Inferior parietal cortex (tissue), 1 donor: ENCODE measurements at regions not wholly inside any gene's neighbourhood (a gene's known extent, or its start where the extent isn't known, plus 50 kb on each side); places are given as distances from the start of the nearest gene placed in this dataset.

Experiments used
- DNase-seq: peaks from one replicate; pipeline ENCODE4 v3.0.0-alpha.2; 2016; ENCODE audit errors: extremely low spot score

DNA sequence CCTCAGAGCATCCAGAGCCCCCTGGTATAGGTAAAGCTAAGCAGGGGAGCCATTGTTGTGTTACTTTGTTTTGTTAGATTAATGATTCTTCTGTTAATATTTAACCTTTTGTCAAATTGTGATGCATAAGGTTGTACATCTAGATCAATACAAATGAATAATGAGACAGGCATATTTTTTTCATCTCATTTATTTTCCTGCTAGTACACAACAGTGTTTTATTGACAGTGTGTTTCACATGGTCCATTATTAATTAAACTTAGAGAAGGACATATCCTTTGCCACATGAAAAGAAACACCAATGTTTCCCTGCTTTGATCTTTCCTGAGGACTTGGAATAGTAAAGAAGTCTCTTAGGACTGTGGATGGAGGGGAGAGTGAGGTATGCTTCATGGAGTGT, 543.6 kb upstream of the CFAP20DC start:
- DNase-seq = no peak

DNA sequence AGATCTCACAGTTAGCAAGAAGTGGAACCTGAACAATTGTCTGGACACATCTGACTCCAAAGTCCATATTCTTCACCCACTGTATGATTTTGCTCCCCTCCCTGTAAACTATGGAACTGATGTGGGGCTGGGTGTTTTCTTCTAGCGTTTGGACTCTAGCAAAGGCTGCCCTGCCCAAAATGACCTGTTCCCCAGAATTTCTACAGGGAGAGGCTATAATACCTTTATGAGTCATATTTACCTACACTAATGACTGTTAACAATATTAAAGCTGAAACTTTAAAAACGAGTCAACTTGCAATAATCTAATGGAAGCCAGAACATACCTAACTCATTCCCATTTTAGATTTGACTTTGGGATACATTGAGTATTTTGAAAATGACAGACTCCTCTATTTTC, 531.2 kb upstream of the CFAP20DC start:
- DNase-seq = no peak

DNA sequence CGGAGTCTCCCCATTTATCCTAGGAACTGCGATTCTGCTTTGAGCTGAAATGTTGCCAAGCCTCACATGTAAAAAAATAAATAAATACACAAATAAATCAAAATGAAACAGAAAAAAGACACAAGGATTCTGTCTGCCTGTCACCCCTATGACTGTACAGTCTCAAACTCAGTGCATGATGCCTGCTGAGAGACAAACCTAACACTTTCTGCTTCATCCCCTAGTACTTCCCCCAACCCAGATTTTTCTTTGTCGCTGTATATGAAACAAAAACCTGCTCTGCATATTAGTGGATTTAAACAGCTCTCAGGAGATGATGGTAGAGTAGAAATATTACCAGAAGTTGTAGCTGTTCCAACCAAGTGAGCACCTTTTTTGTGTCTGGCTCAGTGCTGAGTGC, 530.7 kb upstream of the CFAP20DC start:
- DNase-seq = no peak

DNA sequence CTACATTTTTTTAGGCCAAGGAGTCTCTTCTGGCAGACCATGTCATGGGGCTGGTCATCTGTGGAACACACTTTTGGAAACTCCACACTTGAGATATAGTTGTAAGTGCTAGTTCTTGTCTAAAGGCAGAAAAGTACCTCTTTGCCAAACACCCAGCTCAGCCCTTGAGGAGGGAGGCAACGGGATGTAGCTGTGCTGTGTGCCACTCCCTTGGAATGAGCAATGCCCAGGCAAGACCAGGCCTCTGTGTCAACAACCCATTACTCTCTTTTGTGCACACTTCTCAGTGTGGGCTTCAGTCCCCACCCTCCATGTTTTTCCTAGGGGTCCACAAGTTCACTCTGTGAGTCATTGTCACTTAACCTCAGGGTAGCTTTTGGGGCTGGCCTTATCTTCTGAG, 528.3 kb upstream of the CFAP20DC start:
- DNase-seq = no peak

DNA sequence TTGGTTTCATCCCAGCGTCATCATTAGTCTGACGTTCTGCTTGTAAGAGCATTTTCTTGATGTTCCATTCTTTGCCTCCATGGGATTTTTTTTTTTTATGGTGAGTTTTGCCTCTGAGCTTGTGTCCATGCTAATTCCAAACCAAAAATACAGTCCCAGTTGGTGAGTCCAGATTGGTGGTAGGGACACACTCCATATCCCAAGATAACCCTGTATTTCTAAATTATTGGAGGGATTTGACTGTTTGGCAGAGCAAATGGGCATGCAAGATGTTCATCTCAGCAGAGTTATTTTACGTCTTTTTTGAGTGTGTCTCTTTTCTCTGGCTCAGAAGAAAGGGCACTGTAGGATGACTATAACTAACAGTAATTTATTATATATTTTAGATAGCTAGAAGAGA, 526.8 kb upstream of the CFAP20DC start:
- DNase-seq = no peak

DNA sequence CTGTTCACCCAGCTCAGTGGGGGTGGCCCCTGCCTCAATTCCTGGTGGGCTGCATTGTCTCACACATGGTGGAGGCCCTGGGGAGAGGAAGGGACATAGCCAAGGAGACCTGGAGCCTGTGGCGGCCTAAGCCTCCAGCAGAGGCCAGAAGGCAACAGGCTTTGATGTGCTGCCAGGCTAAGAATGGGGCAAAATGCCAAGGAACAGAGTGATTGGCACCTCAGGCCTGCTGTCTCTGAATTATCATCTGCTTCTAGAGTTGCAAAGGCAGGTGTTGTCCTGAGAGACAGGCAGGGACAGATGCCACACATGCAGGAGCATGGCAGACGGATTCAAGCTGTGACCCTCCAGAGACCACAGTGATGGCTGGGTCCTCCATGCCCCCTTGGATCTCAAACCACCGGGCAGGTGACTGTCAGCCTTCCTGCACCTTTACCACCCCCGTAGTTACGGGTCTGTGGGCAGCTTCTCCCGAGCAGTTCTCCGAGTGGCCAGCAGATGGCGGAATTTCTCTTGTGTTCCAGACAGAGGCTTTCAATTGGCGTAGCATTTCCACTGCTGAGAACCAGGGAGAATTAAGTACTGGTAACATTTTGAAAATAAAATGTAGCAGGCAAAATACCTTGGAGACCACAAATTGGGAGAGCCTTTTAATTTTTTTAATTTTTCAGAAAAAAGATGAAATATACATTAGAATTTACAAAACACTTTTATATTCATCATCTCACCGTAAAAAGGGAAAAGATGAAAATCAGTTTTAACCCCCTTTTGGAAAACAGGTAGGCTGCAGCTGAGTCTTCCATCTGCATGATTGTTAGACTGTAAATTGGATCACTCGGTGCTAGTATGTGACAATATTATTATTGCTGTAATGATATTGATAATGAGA, 525.5 kb upstream of the CFAP20DC start:
- peak; percentile 95 for DNase-seq

DNA sequence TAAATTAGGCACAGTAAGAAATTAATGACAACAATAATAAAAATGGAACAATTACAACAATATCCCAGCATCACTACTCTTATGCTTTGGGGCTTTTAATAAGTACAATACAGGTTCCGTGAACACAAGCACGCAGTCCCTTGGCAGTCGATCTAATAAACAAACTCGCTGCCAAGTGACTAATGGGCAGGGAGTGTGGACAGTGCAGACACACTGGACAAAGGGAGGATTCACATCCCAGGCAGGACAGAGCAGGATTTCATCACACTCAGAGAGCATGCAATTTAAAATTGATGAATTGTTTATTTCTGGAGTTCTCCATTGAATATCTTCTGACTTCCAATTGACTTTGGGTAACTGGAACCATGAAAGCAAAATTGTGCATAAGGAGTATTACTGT, 524.1 kb upstream of the CFAP20DC start:
- DNase-seq = peak; percentile 86

DNA sequence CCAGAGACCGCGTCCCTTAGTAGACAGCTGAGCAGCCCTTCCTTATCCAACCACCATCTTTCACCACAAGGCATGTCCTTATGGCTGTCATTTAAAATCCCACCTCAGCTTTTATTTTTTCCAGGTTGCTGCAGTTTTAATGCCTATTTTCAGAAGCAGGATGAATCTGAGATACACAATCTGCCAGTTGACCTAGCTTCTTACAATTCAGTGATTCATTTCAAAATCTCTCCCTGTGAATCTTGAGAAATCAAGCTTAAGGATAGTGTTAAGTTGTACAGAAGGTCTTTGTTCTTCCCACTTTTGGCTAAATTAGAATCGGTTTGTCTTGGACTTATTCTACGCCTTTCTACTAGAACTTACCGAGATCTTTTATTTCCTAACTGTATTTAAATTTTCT, 522.3 kb upstream of the CFAP20DC start:
- peak; percentile 20 for DNase-seq

DNA sequence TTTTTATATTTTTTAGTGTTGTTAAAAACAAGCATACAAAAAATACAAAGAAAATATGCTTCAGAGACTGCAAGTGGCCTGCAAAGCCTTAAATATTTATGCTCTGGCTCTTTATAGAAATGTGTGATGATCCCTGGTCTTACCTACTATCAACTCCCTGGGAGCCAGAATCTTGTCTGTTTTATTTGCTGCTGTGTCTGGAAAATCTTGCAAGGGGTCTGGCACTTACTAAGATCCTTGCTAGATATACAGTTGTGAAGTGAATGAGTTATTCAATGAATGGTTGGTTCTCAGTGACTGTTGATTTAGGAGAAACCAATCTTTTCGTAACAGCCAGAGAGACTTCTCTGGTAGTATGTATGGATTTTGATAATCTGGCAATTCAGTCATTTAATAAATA, 521.0 kb upstream of the CFAP20DC start:
- no peak for DNase-seq

DNA sequence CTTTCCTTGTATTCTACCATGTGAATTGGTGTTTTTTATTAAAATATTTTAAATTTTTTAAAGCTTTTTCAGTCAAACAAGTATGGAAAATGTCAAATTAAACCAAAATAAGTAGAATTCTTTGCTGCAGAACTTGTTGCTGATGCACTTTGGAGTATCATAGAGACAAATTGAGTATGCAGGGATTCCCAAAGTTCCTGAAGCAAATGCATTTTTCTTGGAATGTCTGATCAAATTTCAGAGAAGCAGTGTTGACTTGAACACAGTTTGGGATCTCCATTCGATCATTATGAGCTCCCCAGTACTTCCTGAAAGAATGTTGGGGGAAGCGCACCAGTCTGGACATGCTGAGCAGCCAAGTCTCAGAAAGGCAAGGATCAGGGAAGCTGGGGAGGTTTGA, 517.8 kb upstream of the CFAP20DC start:
- no peak for DNase-seq

DNA sequence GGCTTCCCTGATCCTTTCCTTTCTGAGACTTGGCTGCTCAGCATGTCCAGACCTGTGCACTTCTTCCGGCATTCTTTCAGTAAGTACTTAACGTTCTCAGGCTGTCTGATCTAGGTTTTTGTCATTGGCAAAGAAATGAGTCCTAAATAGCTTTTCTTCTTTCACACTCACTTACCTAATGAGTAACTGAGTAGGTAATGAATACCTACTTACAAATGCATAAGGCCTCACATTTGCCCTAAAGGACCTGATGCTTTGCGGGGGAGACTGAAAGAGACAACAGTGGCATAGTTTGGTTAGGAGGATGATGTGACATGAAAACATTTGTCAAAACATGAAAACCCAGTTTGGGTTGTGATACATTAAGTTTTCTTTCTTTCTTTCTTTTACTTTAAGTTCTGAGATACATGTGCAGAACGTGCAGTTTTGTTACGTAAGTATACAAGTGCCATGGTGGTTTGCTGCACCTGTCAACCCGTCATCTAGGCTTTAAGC, 516.7 kb upstream of the CFAP20DC start:
- DNase-seq = no peak

DNA sequence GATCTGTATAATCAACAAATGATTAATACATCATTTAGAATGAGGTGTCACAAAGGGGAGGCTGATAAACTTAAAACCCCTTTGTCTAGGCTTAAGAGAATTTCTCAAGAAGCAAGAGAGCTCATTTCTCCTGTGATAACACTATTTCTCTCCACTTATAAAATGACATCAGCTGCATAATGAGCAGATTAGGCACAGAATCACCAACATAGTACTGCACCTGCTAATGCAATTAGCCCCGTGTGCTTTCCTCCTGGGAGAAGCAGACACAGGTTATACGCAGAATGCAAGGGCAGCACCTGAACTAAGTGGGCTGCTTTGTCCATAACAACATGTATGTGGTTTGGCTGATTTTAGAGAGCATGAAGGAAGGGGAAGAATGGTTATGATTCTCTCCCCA, 515.3 kb upstream of the CFAP20DC start:
- no peak for DNase-seq

DNA sequence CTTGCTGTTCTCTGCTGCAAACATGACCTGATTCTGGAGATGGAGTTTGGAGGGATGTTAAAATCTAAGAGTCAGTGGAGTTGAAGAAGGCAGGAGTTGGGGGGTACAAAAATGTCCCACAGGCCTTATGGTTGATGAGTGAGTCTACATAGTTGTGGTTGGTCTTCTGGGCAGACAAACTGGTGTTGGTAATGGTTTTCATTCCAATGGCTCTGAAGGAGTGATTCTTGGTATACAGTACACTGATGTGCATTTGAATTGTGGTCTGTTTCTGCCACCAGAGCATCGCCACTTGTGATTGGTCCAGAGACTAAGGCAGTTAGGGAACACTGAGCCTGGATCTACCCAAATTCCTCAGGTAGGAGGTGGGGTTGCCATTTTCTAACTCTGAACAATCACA, 514.1 kb upstream of the CFAP20DC start:
- DNase-seq = no peak

DNA sequence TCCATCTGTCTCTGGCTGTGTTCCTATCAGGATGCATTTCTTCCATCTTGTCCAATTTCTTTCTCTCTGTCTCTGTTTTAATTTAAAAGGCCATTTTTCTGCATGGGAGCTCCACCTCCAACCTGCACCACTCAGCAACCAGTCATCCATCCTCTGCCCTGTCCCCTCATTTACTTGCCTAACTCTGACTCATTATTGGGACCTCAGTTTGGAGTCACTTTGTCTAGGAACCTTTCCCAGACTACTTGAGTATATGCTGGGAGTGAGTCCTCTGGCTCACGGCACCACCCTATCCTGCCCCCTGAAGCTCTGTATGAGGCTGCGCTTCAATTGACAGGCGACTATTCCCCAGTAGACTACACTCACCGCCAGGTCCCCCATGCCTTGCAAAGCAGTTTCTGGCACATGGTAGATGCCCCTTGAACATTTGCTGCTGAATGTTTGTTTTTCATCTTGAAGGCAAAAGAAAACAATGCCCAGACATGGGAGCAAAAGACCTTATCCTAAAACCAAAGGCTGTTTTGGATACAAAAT, 513.3 kb upstream of the CFAP20DC start:
- DNase-seq = no peak

DNA sequence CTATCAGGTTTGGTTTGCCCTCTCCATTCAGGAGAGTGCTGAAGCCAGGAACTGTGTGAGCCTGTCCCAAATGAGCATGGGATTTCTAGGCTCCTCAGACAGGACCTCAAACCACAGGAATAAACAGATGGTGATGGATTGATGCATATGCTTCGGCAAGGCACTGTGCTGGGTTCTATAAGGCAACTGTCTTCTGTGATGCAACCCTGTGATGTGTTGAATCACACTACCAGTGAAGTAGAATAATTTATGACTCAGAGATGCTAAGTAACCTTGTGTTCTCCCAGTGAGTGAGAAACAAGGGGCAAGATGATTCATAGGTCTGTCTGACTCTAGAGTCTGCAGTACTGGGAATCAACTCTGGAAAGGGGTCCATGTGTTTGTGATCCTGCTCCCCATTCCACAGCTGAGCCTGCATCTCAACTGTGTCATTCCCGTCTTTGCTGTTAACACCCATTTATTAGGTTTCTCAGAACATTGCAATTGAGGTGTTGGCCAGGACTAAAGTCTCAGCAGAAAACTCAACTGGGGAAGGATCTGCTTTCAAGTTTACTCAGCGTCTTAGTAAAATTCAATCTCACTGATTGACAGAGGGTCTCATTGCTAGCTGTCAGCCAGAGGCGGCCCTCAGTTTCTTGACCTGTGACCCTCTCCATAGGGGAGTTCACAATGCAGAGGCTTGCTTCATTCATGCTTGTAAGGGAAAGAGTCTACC, 510.1 kb upstream of the CFAP20DC start:
- peak; percentile 13 for DNase-seq

DNA sequence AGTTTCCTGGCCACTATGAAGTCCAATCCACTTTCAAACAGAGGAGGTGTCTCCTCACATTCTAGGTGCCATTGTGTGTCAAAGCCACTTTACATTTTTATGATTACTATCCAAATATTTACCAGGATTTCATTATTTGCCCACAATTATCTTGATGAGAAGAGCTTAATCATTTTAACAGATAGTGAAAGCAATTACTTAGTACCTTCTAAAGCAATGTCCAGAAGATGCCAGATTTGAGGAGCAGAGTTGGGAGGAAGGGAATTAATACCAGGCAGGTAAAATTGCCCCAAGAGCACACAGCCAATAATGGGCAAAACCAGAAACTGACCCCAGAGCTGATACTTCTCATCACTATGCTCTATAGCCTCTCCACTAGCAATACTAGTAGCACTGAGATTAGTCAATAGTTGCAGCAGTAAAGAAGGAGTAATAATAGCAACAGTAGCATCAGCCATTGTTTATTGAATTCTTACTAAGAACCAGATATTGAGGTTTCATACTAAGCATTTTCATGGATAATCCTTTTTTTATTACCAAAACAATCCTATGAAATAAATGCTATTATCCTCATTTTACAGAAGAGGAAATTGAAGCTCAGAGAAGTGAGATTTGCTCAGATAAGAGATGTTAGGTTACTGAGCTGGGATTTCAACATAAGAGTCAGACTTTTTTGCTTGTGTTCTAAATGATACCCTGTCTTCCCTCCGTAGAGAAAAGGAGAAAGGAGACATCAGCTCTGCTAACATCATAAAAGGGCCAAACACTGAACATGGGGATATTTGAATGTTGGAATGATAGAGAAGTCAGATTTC, 509.3 kb upstream of the CFAP20DC start:
- DNase-seq = no peak

DNA sequence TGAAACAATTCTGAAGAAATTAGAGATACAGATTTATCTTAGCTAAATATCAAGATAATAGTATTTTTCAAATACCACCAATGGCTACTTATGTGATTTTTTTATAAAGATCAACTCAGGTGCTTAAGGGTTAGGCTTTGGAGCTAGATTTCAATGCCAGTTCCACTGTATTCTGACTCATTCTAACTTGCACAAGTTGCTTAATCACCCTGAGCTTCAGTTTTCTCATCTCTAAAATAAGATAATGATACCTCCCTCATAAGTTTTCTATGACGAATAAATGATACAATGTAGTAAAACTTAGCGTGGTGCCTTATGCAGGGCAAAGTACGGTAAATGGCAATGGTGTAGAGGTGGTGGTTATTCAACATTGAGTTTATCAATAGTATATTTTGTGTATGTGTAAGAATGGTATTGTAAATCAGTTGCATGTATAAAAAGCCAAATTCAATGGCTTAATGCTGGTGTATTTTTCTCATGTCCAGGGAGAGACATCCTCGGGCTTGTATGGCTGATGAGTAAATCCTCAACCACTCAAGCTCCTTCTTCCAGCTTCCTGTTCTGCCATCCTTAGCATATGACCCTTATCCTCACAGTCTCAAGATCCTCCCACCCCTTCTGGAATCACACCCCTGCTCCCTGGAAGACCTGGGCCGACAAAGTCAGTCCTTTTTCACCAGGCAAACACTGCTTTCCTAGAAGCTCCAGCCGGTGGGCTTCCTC, 505.9 kb upstream of the CFAP20DC start:
- no peak for DNase-seq

DNA sequence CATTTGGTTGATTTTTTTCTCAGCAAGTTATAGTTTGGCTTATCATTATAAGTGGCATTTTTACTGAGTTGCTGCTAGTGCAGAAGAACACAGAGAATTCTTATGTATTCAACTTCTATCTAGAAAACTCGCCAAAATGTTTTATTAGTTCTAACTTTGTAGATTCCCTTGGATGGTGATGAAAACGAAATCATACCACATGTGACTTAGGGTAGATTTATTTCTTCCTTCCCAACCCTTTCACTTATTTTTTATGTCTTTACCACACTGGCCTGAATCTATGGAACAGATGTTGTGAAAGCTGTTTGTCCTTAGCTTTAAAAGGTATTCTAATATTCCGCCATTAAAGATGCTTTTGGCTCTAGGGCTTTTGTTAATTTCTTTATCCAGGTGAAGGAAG, 503.3 kb upstream of the CFAP20DC start:
- DNase-seq = no peak

DNA sequence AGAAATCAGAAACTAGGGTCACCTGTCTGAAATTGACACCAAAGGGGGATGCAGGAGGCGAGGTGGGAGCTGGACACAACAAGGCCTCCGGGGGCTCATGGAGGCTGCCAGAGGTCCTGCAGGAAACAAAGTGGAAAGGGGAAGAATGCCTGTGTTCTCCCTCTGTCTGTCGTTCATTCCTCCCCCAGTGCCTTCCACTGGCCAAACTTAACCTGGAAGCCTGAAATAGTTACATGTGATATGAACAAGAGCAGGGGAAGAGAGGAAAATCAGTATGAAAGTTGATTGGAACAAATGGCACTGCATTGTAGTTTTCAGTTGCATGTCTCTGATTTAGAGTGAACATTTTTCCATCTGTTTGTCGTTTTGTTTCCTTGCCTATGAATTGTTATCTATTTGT, 502.0 kb upstream of the CFAP20DC start:
- DNase-seq = no peak

DNA sequence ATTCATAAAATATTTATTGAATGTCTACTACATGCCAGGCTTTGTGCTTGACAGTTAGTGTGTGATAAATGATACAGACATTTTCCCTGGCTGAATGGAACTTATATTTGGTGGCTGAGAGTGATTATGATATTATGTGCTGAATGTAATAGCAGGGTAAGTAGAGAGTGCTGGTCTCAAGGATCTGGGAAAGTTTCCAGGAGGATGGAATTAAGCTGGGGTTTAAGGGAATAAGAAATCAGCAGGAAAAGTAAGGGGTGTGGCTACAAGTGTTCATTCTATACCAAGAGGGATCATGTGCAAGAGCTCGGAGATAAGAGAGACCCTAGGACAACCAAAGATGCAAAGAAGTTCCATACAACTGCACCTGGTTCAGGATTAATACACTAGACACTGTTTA, 500.1 kb upstream of the CFAP20DC start:
- no peak for DNase-seq

DNA sequence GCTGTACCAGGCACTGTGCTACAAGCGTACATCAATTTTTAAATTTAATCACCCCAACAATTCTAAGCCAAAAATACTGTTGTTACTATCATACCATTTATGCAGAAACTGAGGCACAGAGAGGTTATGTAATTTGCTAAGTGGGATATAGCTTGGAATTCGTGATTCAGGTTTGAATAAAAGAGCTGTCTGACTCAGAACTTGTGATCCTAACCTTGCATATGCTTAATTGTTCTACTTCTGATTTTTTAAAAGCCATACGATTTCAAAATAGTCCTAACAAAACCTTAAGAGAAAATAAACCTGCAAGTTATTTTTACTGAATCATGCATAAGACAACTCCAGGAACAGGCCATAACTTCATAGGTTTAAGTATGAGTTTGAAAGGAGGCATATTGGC, 498.0 kb upstream of the CFAP20DC start:
- no peak for DNase-seq
